Gastroesophageal sphincter (tissue), 3 donors: ENCODE measurements at regions not wholly inside any gene's neighbourhood (a gene's known extent, or its start where the extent isn't known, plus 50 kb on each side); places are given as distances from the start of the nearest gene placed in this dataset.

Experiments used
- CTCF ChIP-seq, 4 experiments: fragments of 200-600 bp in 2 of 4; fragments of 450-650 bp in 2 of 4; sonication (generic) in 1 of 4; IDR thresholded peaks; one replicate each; pipeline ENCODE4 v1.5.1; 2017 to 2019; ENCODE audit warnings: antibody characterized with exemption in 4 of 4, mild to moderate bottlenecking in 2 of 4, moderate library complexity in 2 of 4
- EP300 ChIP-seq: sonication (generic); formaldehyde crosslinking; IDR thresholded peaks from one replicate; pipeline ENCODE4 v1.6.1; 2017; ENCODE audit warnings: antibody characterized with exemption, mild to moderate bottlenecking
- POLR2A ChIP-seq, 2 donors: fragments of 450-650 bp; IDR thresholded peaks; one replicate each; pipeline ENCODE4 v1.6.1; 2017; ENCODE audit warnings: antibody characterized with exemption in 2 of 2, mild to moderate bottlenecking in 2 of 2, moderate library complexity in 1 of 2
- POLR2AphosphoS5 ChIP-seq: sonication (generic); formaldehyde crosslinking; IDR thresholded peaks from one replicate; pipeline ENCODE4 v1.6.1; 2017; ENCODE audit warnings: antibody characterized with exemption

- no peak for TF ChIP-seq CTCF (IDR thresholded peaks at IDR 0.05)
- no peak for TF ChIP-seq POLR2AphosphoS5
- no peak for TF ChIP-seq POLR2A (IDR thresholded peaks at IDR 0.05)
- TF ChIP-seq EP300 = no peak
Measured at GRCh38 chr1:5716126-5716525, 276.1 kb downstream of the NPHP4 start.
